IMR-90 (cell line): ENCODE measurements at regions not wholly inside any gene's neighbourhood (a gene's known extent, or its start where the extent isn't known, plus 50 kb on each side); places are given as distances from the start of the nearest gene placed in this dataset.
"Not testable (repeated sequence)": the region's sequence is repeated elsewhere in the genome, so short reads cannot be mapped to it uniquely, and the experiment has no call there.

Experiments
- ATAC-seq: fragments of 200-7000 bp; cut with Tn5 transposase; 2 replicates; pipeline ENCODE4 v1.9.1; 2020; ENCODE audit warnings: low read depth, mild to moderate bottlenecking, moderate library complexity
- BruUV-seq: library from RNA; stranded (reverse); fragments of 400-500 nt; replicated peaks from 2 replicates; lab custom pipeline; 2021; lab: Mats Ljungman, UMichigan
- CTCF ChIA-PET: fragments of 300-600 bp; formaldehyde crosslinking; extraction: SDS; loops from one replicate; lab custom pipeline; 2021; ENCODE audit warnings: antibody characterized with exemption; lab: Yijun Ruan, JAX
- POLR2A ChIA-PET: fragments of 300-600 bp; sonication (Branson Sonifier 250); formaldehyde crosslinking; loops from one replicate; lab custom pipeline; 2022; ENCODE audit warnings: antibody characterized with exemption; ENCODE audit not compliant: unreplicated experiment; lab: Charles Lee
- DNase-seq: peaks from one replicate; pipeline ENCODE4 v3.0.0; 2013
- H2AFZ ChIP-seq: replicated peaks from 2 replicates; pipeline ENCODE3; 2013; ENCODE audit warnings: low read length, mild to moderate bottlenecking; ENCODE audit not compliant: poor library complexity
- H2AK5ac ChIP-seq: 2 replicates; pipeline ENCODE4 v1.6.1; 2013; ENCODE audit warnings: low read depth, low read length, inconsistent platforms
- H2AK9ac ChIP-seq: replicated peaks from 2 replicates; pipeline ENCODE3; 2013; ENCODE audit warnings: mild to moderate bottlenecking, low read depth, low read length, moderate library complexity; ENCODE audit not compliant: poor library complexity
- H2BK120ac ChIP-seq: 2 replicates; pipeline ENCODE4 v1.6.1; 2013; ENCODE audit warnings: low read depth, low read length, inconsistent platforms
- H2BK15ac ChIP-seq: 3 replicates; pipeline ENCODE4 v1.6.1; 2013; ENCODE audit warnings: low read depth, low read length, inconsistent platforms
- H2BK20ac ChIP-seq: 2 replicates; pipeline ENCODE4 v1.6.1; 2013; ENCODE audit warnings: low read depth, mild to moderate bottlenecking, inconsistent platforms, low read length, moderate library complexity
- H2BK5ac ChIP-seq: 2 replicates; pipeline ENCODE4 v1.6.1; 2013; ENCODE audit warnings: mild to moderate bottlenecking, low read depth, low read length, inconsistent platforms; ENCODE audit not compliant: poor library complexity, severe bottlenecking
- H3K14ac ChIP-seq: replicated peaks from 2 replicates; pipeline ENCODE4 v1.6.1; 2013; ENCODE audit warnings: low read depth, low read length, inconsistent platforms
- H3K18ac ChIP-seq: 2 replicates; pipeline ENCODE4 v1.6.1; 2013; ENCODE audit warnings: low read depth, low read length, control low read depth
- H3K23ac ChIP-seq: 2 replicates; pipeline ENCODE4 v1.6.1; 2013; ENCODE audit warnings: low read depth, low read length, inconsistent platforms
- H3K27ac ChIP-seq: 2 replicates; pipeline ENCODE4 v1.5.1; 2013; ENCODE audit warnings: mild to moderate bottlenecking, control low read depth, low read length; ENCODE audit not compliant: insufficient read depth
- H3K27me3 ChIP-seq: 2 replicates; pipeline ENCODE4 v1.6.1; 2013; ENCODE audit warnings: low read length; ENCODE audit not compliant: control insufficient read depth, insufficient read depth
- H3K36me3 ChIP-seq: 2 replicates; pipeline ENCODE4 v1.6.1; 2013; ENCODE audit warnings: low read length, mixed read lengths; ENCODE audit not compliant: control insufficient read depth, insufficient read depth
- H3K4ac ChIP-seq: 2 replicates; pipeline ENCODE4 v1.6.1; 2013; ENCODE audit warnings: low read depth, low read length, inconsistent platforms
- H3K4me1 ChIP-seq: 2 replicates; pipeline ENCODE4 v1.6.1; 2013; ENCODE audit warnings: low read length, mixed read lengths; ENCODE audit not compliant: control insufficient read depth, insufficient read depth
- H3K4me2 ChIP-seq: 2 replicates; pipeline ENCODE4 v1.6.1; 2013; ENCODE audit warnings: low read depth, mild to moderate bottlenecking, control low read depth, low read length, moderate library complexity
- H3K4me3 ChIP-seq: 2 replicates; pipeline ENCODE4 v1.5.1; 2013; ENCODE audit warnings: low read depth, mild to moderate bottlenecking, control low read depth, low read length, moderate library complexity; ENCODE audit not compliant: insufficient read depth
- H3K56ac ChIP-seq: 2 replicates; pipeline ENCODE4 v1.6.1; 2013; ENCODE audit warnings: low read length, inconsistent platforms; ENCODE audit not compliant: insufficient read depth; ENCODE audit errors: extremely low read depth
- H3K79me1 ChIP-seq, 2 experiments: 2 replicates each; pipeline ENCODE4 v1.6.1; 2013; ENCODE audit warnings: low read length in 2 of 2, inconsistent platforms in 1 of 2, low read depth in 1 of 2
- H3K9ac ChIP-seq: 2 replicates; pipeline ENCODE4 v1.6.1; 2013; ENCODE audit warnings: low read depth, low read length, control low read depth
- H3K9me1 ChIP-seq: 2 replicates; pipeline ENCODE4 v1.6.1; 2013; ENCODE audit warnings: low read length, inconsistent platforms; ENCODE audit not compliant: insufficient read depth
- H3K9me3 ChIP-seq: 2 replicates; pipeline ENCODE4 v1.6.1; 2013; ENCODE audit warnings: low read length; ENCODE audit not compliant: control insufficient read depth, insufficient read depth
- H4K20me1 ChIP-seq: 2 replicates; pipeline ENCODE4 v1.6.1; 2013; ENCODE audit warnings: low read length, inconsistent platforms; ENCODE audit not compliant: insufficient read depth
- H4K5ac ChIP-seq: 2 replicates; pipeline ENCODE4 v1.6.1; 2013; ENCODE audit warnings: mild to moderate bottlenecking, low read depth, low read length, control low read depth
- H4K8ac ChIP-seq, 2 experiments: 2 replicates each; pipeline ENCODE4 v1.6.1; 2013; ENCODE audit warnings: low read depth in 2 of 2, low read length in 2 of 2, control low read depth in 1 of 2, inconsistent platforms in 1 of 2
- H4K91ac ChIP-seq: 2 replicates; pipeline ENCODE4 v1.6.1; 2013; ENCODE audit warnings: low read depth, low read length, inconsistent platforms; ENCODE audit not compliant: insufficient read depth
- WGBS, 2 experiments: methylation state at CpG; one replicate each; pipeline versions ENCODE4 v1.1.5 to v1.1.7; 2013; ENCODE audit warnings: missing lambda C conversion rate in 2 of 2; ENCODE audit not compliant: insufficient read length in 1 of 2; ENCODE audit errors: extremely low coverage in 2 of 2; 5-methylcytosine and 5-hydroxymethylcytosine counted together
- dilution Hi-C: fragments of 300-500 bp; cut with HindIII; formaldehyde crosslinking; loops from one replicate; pipeline ENCODE4 v1.14.3; 2018; ENCODE audit warnings: low sequenced_read_pairs; ENCODE audit not compliant: unreplicated experiment
- in situ Hi-C: fragments of 300-500 bp; cut with MboI; formaldehyde crosslinking; loops from 3 replicates; pipeline ENCODE4 v1.14.3; 2019; ENCODE audit warnings: low sequenced_read_pairs, inconsistent platforms, mixed read lengths
- intact Hi-C: fragments of 100-400 bp; cut with micrococcal nuclease; formaldehyde crosslinking; loops from 2 replicates; pipeline ENCODE4 v1.10.0; 2022

- BruUV-seq, H3K4ac ChIP-seq, DNase-seq, H3K9ac ChIP-seq, H3K9me1 ChIP-seq, H3K36me3 ChIP-seq, H2AFZ ChIP-seq, H3K56ac ChIP-seq, H3K4me1 ChIP-seq, H2BK5ac ChIP-seq, H4K20me1 ChIP-seq, H3K27ac ChIP-seq, H3K79me1 ChIP-seq, H3K27me3 ChIP-seq, H2BK120ac ChIP-seq, ATAC-seq, H3K4me3 ChIP-seq, intact Hi-C loops, dilution Hi-C loops, POLR2A ChIA-PET, CTCF ChIA-PET, H3K18ac ChIP-seq, H2BK15ac ChIP-seq, H3K14ac ChIP-seq, H4K91ac ChIP-seq, H2AK9ac ChIP-seq, H3K23ac ChIP-seq, H2BK20ac ChIP-seq, H3K4me2 ChIP-seq, H2AK5ac ChIP-seq, H4K5ac ChIP-seq, in situ Hi-C loops, H4K8ac ChIP-seq: not testable (repeated sequence)
- no CpG with 5 or more reads among the region's 2 CpGs for WGBS, 2 experiments
- H3K9me3 ChIP-seq = peaks cover 20% of the 10 kb centered on the region
Observed at GRCh38 chr11:134492411-134492810, 80.4 kb upstream of the B3GAT1 start.
